ENCODE measurements at regions not wholly inside any gene's neighbourhood (a gene's known extent, or its start where the extent isn't known, plus 50 kb on each side); places are given as distances from the start of the nearest gene placed in this dataset.

DNA sequence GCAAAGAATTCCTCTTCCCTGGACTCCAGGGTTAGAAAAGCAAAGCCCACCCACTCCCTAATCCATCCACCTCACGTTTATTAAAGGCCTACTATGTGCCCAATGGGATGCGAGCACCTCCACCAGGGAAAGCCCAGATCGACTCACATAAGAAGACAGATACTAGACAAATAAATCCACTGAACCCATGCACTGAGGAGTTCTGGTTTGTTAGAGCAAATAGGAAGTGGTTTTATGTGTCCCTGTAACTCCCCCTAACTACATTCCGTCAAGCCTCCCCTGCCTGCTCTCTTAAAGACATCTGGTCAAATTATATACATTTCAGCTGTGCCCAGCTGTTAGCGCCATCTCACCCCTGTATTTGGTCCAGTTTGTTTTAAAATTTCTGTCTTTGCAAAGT is 218.5 kb upstream of the RPL38 start:
- CTCF ChIA-PET (ENCODE audit: low intra/inter-chr PET ratio, low total read pairs) = no interaction called here
- no peak overlapping the region for H3K4me2 ChIP-seq (ENCODE audit: low read depth, low read length)
- H3K4me3 ChIP-seq (replicated peaks in 1 of 3; ENCODE audit: insufficient read depth in 1 of 3, low read depth in 2 of 3, low read length in 3 of 3) = no peak overlapping the region
- in situ Hi-C loops (cut with HindIII; ENCODE audit: extremely low pct_ligation_motif_present, low pct_unique_long_range_greater_than_20kb) (no loop called here), intact Hi-C loops (cut with micrococcal nuclease; ENCODE audit: unreplicated experiment) (no loop called here)
- H3K27ac ChIP-seq (ENCODE audit: extremely low read length, insufficient read depth, low read length) = no peak overlapping the region
- FAIRE-seq = no peak
- TF ChIP-seq FOXJ3 (CRISPR knock-in tag; IDR thresholded peaks at IDR 0.05; ENCODE audit: borderline replicate concordance) (no peak), ZNF124 (CRISPR knock-in tag; IDR thresholded peaks at IDR 0.05) (no peak), SKI (IDR thresholded peaks at IDR 0.05; ENCODE audit: partially characterized antibody) (no peak), CREM (IDR thresholded peaks at IDR 0.05) (no peak), CREM (CRISPR knock-in tag; IDR thresholded peaks at IDR 0.05) (no peak)
- no peaks in the 10 kb centered on the region for H3K79me2 ChIP-seq (ENCODE audit: insufficient read depth, low read length)
- H3K4me1 ChIP-seq (ENCODE audit: insufficient read depth, low read length) = no peaks in the 10 kb centered on the region
- no peaks in the 10 kb centered on the region for H3K36me3 ChIP-seq (replicated peaks in 1 of 2; ENCODE audit: control insufficient read depth in 1 of 2, insufficient read depth in 2 of 2, low read length in 2 of 2)
- 24% methylated on average over 5 of the region's 5 CpGs for WGBS (ENCODE audit: low lambda C conversion rate)
- H4K20me1 ChIP-seq (ENCODE audit: insufficient read depth, low read length) = no peaks in the 10 kb centered on the region; the same call in 1 of the 2 replicates
- no peak for ATAC-seq
- POLR2A ChIA-PET = no interaction called here
- H3K9ac ChIP-seq (ENCODE audit: insufficient read depth, low read depth, low read length) = no peak overlapping the region
- no peaks in the 10 kb centered on the region for H3K9me3 ChIP-seq (ENCODE audit: low read length)
- peaks cover 8 to 55% of the 10 kb centered on the region in 2 experiments; a peak in 4 of 5 replicates for H3K27me3 ChIP-seq (ENCODE audit: control insufficient read depth in 1 of 2, insufficient read depth in 2 of 2, low read length in 2 of 2)
- DNase-seq (ENCODE audit: low spot score) = no peak
- no peak overlapping the region for H2AFZ ChIP-seq (ENCODE audit: low read length)
- BruUV-seq (replicated peaks) = no TSS peak

DNA sequence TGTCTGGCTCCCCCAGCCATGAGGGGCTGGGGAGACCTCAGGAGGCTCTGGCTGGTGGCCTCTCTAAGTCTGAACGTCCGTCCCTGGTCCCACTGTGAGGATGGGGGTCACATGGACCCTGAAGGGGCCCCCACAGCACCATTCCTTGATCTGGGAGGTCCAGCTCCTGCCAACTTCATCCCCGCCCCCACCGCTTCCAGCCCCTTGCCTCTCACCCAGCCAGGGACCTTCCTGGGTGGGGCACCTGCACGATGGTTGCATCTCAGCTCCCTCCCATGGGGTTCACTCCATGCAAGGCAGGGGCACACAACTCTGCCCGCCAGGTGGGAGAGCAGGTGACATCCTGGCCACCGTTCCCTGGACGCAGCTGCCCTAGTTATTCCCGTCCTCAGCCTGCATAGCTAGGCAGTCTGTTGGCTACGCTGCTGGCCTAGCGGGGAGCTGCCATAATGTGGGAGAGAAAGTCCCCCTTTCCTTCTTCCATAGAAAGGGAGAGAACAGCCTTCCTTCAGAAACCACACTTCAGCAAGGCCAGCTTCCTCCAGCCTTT is 217.9 kb upstream of the RPL38 start:
- no peak for DNase-seq (ENCODE audit: low spot score)

More for the DNA sequence above, 217.9 kb upstream of the RPL38 start:
- in situ Hi-C loops (cut with HindIII; ENCODE audit: extremely low pct_ligation_motif_present, low pct_unique_long_range_greater_than_20kb) (no loop called here), intact Hi-C loops (cut with micrococcal nuclease; ENCODE audit: unreplicated experiment) (no loop called here)
- H4K20me1 ChIP-seq (ENCODE audit: insufficient read depth, low read length) = no peaks in the 10 kb centered on the region; the same call in 1 of the 2 replicates
- CTCF ChIA-PET (ENCODE audit: low intra/inter-chr PET ratio, low total read pairs) = no interaction called here
- ATAC-seq (no peak), FAIRE-seq (no peak)
- no peaks in the 10 kb centered on the region for H3K36me3 ChIP-seq (replicated peaks in 1 of 2; ENCODE audit: control insufficient read depth in 1 of 2, insufficient read depth in 2 of 2, low read length in 2 of 2)
- peaks cover 8 to 55% of the 10 kb centered on the region in 2 experiments; a peak in 4 of 5 replicates for H3K27me3 ChIP-seq (ENCODE audit: control insufficient read depth in 1 of 2, insufficient read depth in 2 of 2, low read length in 2 of 2)
- no peak overlapping the region for H3K4me2 ChIP-seq (ENCODE audit: low read depth, low read length)
- H3K9me3 ChIP-seq (ENCODE audit: low read length) = no peaks in the 10 kb centered on the region
- no peak overlapping the region for H3K4me3 ChIP-seq (replicated peaks in 1 of 3; ENCODE audit: insufficient read depth in 1 of 3, low read depth in 2 of 3, low read length in 3 of 3)
- POLR2A ChIA-PET = no interaction called here
- no TSS peak for BruUV-seq (replicated peaks)
- H3K4me1 ChIP-seq (ENCODE audit: insufficient read depth, low read length) = no peaks in the 10 kb centered on the region
- TF ChIP-seq, protein P1, sequence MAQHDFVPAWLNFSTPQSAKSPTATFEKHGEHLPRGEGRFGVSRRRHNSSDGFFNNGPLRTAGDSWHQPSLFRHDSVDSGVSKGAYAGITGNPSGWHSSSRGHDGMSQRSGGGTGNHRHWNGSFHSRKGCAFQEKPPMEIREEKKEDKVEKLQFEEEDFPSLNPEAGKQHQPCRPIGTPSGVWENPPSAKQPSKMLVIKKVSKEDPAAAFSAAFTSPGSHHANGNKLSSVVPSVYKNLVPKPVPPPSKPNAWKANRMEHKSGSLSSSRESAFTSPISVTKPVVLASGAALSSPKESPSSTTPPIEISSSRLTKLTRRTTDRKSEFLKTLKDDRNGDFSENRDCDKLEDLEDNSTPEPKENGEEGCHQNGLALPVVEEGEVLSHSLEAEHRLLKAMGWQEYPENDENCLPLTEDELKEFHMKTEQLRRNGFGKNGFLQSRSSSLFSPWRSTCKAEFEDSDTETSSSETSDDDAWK (CRISPR knock-in tag; IDR thresholded peaks at IDR 0.05) = no peak
- TF ChIP-seq, protein P2, sequence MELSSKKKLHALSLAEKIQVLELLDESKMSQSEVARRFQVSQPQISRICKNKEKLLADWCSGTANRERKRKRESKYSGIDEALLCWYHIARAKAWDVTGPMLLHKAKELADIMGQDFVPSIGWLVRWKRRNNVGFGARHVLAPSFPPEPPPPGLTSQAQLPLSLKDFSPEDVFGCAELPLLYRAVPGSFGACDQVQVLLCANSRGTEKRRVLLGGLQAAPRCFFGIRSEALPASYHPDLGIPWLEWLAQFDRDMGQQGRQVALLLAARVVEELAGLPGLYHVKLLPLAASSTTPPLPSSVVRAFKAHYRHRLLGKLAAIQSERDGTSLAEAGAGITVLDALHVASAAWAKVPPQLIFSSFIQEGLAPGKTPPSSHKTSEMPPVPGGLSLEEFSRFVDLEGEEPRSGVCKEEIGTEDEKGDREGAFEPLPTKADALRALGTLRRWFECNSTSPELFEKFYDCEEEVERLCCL (CRISPR knock-in tag; IDR thresholded peaks at IDR 0.05; ENCODE audit: borderline replicate concordance) = no peak
- TF ChIP-seq ZNF746 (CRISPR knock-in tag; IDR thresholded peaks at IDR 0.05) (no peak), HCFC1 (IDR thresholded peaks at IDR 0.05; ENCODE audit: low read depth, low read length) (no peak)
- TF ChIP-seq, protein P3, sequence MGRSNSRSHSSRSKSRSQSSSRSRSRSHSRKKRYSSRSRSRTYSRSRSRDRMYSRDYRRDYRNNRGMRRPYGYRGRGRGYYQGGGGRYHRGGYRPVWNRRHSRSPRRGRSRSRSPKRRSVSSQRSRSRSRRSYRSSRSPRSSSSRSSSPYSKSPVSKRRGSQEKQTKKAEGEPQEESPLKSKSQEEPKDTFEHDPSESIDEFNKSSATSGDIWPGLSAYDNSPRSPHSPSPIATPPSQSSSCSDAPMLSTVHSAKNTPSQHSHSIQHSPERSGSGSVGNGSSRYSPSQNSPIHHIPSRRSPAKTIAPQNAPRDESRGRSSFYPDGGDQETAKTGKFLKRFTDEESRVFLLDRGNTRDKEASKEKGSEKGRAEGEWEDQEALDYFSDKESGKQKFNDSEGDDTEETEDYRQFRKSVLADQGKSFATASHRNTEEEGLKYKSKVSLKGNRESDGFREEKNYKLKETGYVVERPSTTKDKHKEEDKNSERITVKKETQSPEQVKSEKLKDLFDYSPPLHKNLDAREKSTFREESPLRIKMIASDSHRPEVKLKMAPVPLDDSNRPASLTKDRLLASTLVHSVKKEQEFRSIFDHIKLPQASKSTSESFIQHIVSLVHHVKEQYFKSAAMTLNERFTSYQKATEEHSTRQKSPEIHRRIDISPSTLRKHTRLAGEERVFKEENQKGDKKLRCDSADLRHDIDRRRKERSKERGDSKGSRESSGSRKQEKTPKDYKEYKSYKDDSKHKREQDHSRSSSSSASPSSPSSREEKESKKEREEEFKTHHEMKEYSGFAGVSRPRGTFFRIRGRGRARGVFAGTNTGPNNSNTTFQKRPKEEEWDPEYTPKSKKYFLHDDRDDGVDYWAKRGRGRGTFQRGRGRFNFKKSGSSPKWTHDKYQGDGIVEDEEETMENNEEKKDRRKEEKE (IDR thresholded peaks at IDR 0.05) = no peak
- TF ChIP-seq, protein P4, sequence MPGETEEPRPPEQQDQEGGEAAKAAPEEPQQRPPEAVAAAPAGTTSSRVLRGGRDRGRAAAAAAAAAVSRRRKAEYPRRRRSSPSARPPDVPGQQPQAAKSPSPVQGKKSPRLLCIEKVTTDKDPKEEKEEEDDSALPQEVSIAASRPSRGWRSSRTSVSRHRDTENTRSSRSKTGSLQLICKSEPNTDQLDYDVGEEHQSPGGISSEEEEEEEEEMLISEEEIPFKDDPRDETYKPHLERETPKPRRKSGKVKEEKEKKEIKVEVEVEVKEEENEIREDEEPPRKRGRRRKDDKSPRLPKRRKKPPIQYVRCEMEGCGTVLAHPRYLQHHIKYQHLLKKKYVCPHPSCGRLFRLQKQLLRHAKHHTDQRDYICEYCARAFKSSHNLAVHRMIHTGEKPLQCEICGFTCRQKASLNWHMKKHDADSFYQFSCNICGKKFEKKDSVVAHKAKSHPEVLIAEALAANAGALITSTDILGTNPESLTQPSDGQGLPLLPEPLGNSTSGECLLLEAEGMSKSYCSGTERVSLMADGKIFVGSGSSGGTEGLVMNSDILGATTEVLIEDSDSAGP (CRISPR knock-in tag; IDR thresholded peaks at IDR 0.05; ENCODE audit: borderline replicate concordance) = no peak
- no peaks in the 10 kb centered on the region for H3K79me2 ChIP-seq (ENCODE audit: insufficient read depth, low read length)
- no peak overlapping the region for H3K9ac ChIP-seq (ENCODE audit: insufficient read depth, low read depth, low read length)
- 20% methylated on average over 8 of the region's 11 CpGs for WGBS (ENCODE audit: low lambda C conversion rate)
- H2AFZ ChIP-seq (ENCODE audit: low read length) = no peak overlapping the region
- H3K27ac ChIP-seq (ENCODE audit: extremely low read length, insufficient read depth, low read length) = no peak overlapping the region

Data from HepG2 (cell line).